CD4-positive, alpha-beta T cell (primary cell): ENCODE measurements at regions not wholly inside any gene's neighbourhood (a gene's known extent, or its start where the extent isn't known, plus 50 kb on each side); places are given as distances from the start of the nearest gene placed in this dataset.

Experiments
- ATAC-seq: fragments of 200-7000 bp; cut with Tn5 transposase; one replicate; pipeline ENCODE4 v1.10.0; 2022; ENCODE audit warnings: mild to moderate bottlenecking; ENCODE audit not compliant: poor library complexity
- CTCF ChIA-PET: fragments of 350-600 bp; sonication (Branson Sonifier 250); formaldehyde crosslinking; loops from one replicate; lab custom pipeline; 2021; ENCODE audit warnings: antibody characterized with exemption, inconsistent platforms; lab: Charles Lee
- POLR2A ChIA-PET: fragments of 350-600 bp; sonication (Branson Sonifier 250); formaldehyde crosslinking; loops from one replicate; lab custom pipeline; 2021; ENCODE audit warnings: antibody characterized with exemption, inconsistent platforms; lab: Charles Lee
- DNase-seq, 14 experiments: peaks; one replicate each; pipeline ENCODE4 v3.0.0-alpha.2; 2013 to 2020; ENCODE audit warnings: mixed read lengths in 2 of 14
- H3K27ac ChIP-seq, 2 donors: one replicate each; pipeline versions ENCODE4 v1.5.1 to v1.7.0; 2013; ENCODE audit warnings: low read length in 2 of 2, low read depth in 1 of 2, mild to moderate bottlenecking in 1 of 2
- H3K27me3 ChIP-seq, 2 experiments: 1 replicate in 1 of 2; 2 replicates in 1 of 2; pipeline versions ENCODE4 v1.6.1 to v1.7.0; 2013; ENCODE audit warnings: low read length in 2 of 2, control low read depth in 1 of 2, mild to moderate bottlenecking in 1 of 2, moderate library complexity in 1 of 2; ENCODE audit not compliant: insufficient read depth in 2 of 2, control insufficient read depth in 1 of 2
- H3K36me3 ChIP-seq: one replicate; pipeline ENCODE4 v1.6.1; 2013; ENCODE audit warnings: low read length, control low read depth; ENCODE audit not compliant: insufficient read depth
- H3K4me1 ChIP-seq: one replicate; pipeline ENCODE4 v1.6.1; 2013; ENCODE audit warnings: low read length, control low read depth; ENCODE audit not compliant: insufficient read depth
- H3K4me3 ChIP-seq: one replicate; pipeline ENCODE4 v1.5.1; 2013; ENCODE audit warnings: mild to moderate bottlenecking, low read length, moderate library complexity
- H3K9me3 ChIP-seq, 2 experiments: 1 replicate in 1 of 2; 2 replicates in 1 of 2; pipeline versions ENCODE4 v1.6.1 to v1.7.0; 2013; ENCODE audit warnings: low read length in 2 of 2, mild to moderate bottlenecking in 2 of 2, control low read depth in 1 of 2, moderate library complexity in 1 of 2; ENCODE audit not compliant: control insufficient read depth in 1 of 2, insufficient read depth in 1 of 2
- H3K27ac Mint-ChIP-seq: one replicate; pipeline ENCODE4 v1.8.0; 2020; ENCODE audit warnings: mixed read lengths
- H3K27me3 Mint-ChIP-seq: one replicate; pipeline ENCODE4 v1.8.0; 2021; ENCODE audit warnings: mixed read lengths
- H3K36me3 Mint-ChIP-seq: one replicate; pipeline ENCODE4 v1.8.0; 2021; ENCODE audit warnings: low read depth, mixed read lengths
- H3K4me1 Mint-ChIP-seq: one replicate; pipeline ENCODE4 v1.8.0; 2021; ENCODE audit warnings: low read depth, mixed read lengths
- H3K4me3 Mint-ChIP-seq: one replicate; pipeline ENCODE4 v1.8.0; 2020; ENCODE audit warnings: mild to moderate bottlenecking, mixed read lengths
- H3K9me3 Mint-ChIP-seq: one replicate; pipeline ENCODE4 v1.8.0; 2020; ENCODE audit warnings: mixed read lengths
- CTCF ChIP-seq: fragments of 200-600 bp; IDR thresholded peaks from one replicate; pipeline ENCODE4 v1.8.0; 2022; ENCODE audit warnings: antibody characterized with exemption, mild to moderate bottlenecking
- intact Hi-C, 2 experiments: fragments of 100-400 bp; cut with DNase I in 1 of 2; cut with micrococcal nuclease in 1 of 2; formaldehyde crosslinking; loops; one replicate each; pipeline versions ENCODE4 v1.15.1 to v1.9.0; 2023 to 2025; cut with DNase I, micrococcal nuclease

DNA sequence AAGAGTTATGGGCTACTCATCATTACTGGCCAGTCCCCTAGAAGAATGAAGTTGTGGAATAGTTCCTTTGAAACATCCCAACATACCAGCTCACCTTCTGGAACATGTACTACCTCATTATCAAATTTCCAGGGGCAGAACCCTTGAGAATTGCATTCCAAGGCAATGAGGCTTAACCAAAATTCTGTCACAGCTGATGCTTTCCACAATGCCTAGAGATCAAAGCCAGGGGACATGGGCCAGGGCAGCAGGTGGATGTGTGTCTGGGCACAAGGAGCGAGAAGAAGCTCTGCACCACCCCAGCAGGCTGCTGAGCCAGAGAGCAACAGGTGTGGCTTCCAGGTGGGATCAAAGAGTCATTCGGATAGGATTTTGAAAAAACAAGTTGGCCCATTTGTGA is 362.1 kb downstream of the EFNB2 start:
- no peak for ATAC-seq
- no peak for DNase-seq
- H3K4me3 ChIP-seq: no peak overlapping the region
- H3K9me3 ChIP-seq: peaks cover 0 to 2% of the 10 kb centered on the region in 2 experiments
- intact Hi-C loops: no loop called here
- no peaks in the 10 kb centered on the region for H3K4me1 ChIP-seq
- Mint-ChIP-seq H3K4me3 (no peak overlapping the region), H3K27ac (no peak overlapping the region), H3K27me3 (no peaks in the 10 kb centered on the region), H3K36me3 (no peaks in the 10 kb centered on the region), H3K9me3 (no peaks in the 10 kb centered on the region), H3K4me1 (no peaks in the 10 kb centered on the region)
- no peak overlapping the region for H3K27ac ChIP-seq
- CTCF ChIA-PET: no interaction called here
- POLR2A ChIA-PET: no interaction called here
- H3K27me3 ChIP-seq: no peaks in the 10 kb centered on the region
- H3K36me3 ChIP-seq: no peaks in the 10 kb centered on the region
- no peak for TF ChIP-seq CTCF

DNA sequence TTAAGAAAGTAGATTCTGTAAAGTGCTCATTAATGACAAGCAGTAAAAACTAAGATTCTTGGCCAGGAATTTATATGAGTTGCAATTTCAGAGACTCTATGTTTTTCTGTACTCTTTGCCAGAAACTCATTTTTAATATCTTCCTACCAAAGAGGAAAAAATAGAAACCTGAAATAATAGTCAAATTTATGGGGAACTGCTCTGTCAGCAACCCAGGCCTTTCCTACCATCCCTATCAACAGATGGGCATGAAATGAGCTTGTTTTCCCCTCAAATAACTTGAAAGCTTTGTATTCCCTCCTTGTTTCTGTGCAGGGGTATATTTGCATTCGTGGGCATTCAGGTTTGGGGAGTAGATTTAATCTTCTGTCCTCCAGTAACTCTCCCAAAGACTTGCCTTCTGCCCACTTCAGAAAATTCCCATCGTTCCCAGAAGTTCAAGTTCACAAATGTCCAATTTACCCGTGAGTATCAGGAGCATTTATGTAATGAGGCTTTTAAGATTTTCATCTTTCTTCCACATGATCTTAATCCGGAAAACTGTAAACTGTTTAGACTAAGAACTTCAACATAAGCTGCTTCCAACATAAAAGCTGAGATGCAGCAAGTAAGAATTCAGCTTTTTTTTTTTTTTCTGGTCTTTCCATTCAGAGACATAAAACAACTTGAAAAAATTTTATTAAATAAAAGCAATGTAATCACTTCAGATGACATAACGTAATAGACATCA is 363.1 kb downstream of the EFNB2 start:
- TF ChIP-seq CTCF: no peak
- H3K36me3 ChIP-seq: no peaks in the 10 kb centered on the region
- H3K9me3 ChIP-seq: peaks cover 0 to 5% of the 10 kb centered on the region in 2 experiments
- Mint-ChIP-seq H3K27me3 (peaks cover 6% of the 10 kb centered on the region), H3K4me1 (no peaks in the 10 kb centered on the region), H3K36me3 (no peaks in the 10 kb centered on the region), H3K4me3 (no peak overlapping the region), H3K27ac (no peak overlapping the region), H3K9me3 (peaks cover 4% of the 10 kb centered on the region)
- ChIA-PET POLR2A (no interaction called here), CTCF (no interaction called here)
- DNase-seq (no peak), ATAC-seq (no peak)
- H3K4me1 ChIP-seq: no peaks in the 10 kb centered on the region
- no peak overlapping the region for H3K4me3 ChIP-seq
- no peaks in the 10 kb centered on the region for H3K27me3 ChIP-seq
- intact Hi-C loops: no loop called here
- no peak overlapping the region for H3K27ac ChIP-seq

DNA sequence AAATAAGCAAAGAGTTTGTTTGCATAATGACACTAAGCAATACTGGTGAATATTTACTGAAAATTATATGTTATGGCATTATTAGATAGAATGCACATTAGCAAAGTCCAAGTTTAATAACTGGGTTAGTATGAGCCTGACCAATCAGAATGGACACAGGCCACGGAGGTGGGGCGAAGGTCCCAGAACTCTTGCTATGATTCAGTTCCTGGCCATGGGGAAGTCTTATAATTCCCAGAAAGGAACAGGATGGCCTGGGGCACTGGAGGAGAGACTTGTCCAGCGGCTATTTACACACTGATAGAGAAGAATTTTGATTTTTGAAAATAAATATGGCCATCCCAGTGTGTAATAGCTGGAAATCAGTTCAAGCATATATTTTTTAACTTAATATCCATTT is 372.0 kb downstream of the EFNB2 start:
- ChIA-PET CTCF (no interaction called here), POLR2A (no interaction called here)
- H3K27ac Mint-ChIP-seq: no peak overlapping the region
- DNase-seq (no peak), ATAC-seq (no peak)
- H3K27me3 ChIP-seq: no peaks in the 10 kb centered on the region
- no peaks in the 10 kb centered on the region for H3K36me3 ChIP-seq
- H3K4me1 Mint-ChIP-seq: no peaks in the 10 kb centered on the region
- H3K4me1 ChIP-seq: no peaks in the 10 kb centered on the region
- H3K4me3 Mint-ChIP-seq: no peak overlapping the region
- H3K27ac ChIP-seq: no peak overlapping the region
- H3K4me3 ChIP-seq: no peak overlapping the region
- peaks cover 6% of the 10 kb centered on the region for H3K27me3 Mint-ChIP-seq
- H3K36me3 Mint-ChIP-seq: no peaks in the 10 kb centered on the region
- no peak for TF ChIP-seq CTCF
- H3K9me3 Mint-ChIP-seq: peaks cover 7% of the 10 kb centered on the region
- H3K9me3 ChIP-seq: peaks cover 0 to 7% of the 10 kb centered on the region in 2 experiments
- intact Hi-C loops: no loop called here
